Endodermal cell (in vitro differentiated cells): ENCODE measurements at regions not wholly inside any gene's neighbourhood (a gene's known extent, or its start where the extent isn't known, plus 50 kb on each side); places are given as distances from the start of the nearest gene placed in this dataset.

Source experiments
- DNase-seq: peaks from one replicate; pipeline ENCODE4 v3.0.0-alpha.2; 2017
- H3K27ac ChIP-seq: 2 replicates; pipeline ENCODE4 v1.5.1; 2013; ENCODE audit warnings: mild to moderate bottlenecking, low read depth, low read length, moderate library complexity
- H3K27me3 ChIP-seq: 2 replicates; pipeline ENCODE4 v1.6.1; 2013; ENCODE audit warnings: mild to moderate bottlenecking, low read length, moderate library complexity; ENCODE audit not compliant: insufficient read depth, control insufficient read depth, poor library complexity, severe bottlenecking
- H3K36me3 ChIP-seq: 2 replicates; pipeline ENCODE4 v1.7.0; 2013; ENCODE audit warnings: mild to moderate bottlenecking, low read length, moderate library complexity; ENCODE audit not compliant: control insufficient read depth, insufficient read depth
- H3K4me1 ChIP-seq: one replicate; pipeline ENCODE4 v1.7.0; 2013; ENCODE audit warnings: low read length; ENCODE audit not compliant: control insufficient read depth, insufficient read depth
- H3K4me3 ChIP-seq: 2 replicates; pipeline ENCODE4 v1.5.1; 2013; ENCODE audit warnings: mild to moderate bottlenecking, low read length, moderate library complexity
- H3K9ac ChIP-seq: 2 replicates; pipeline ENCODE4 v1.6.1; 2013; ENCODE audit warnings: mild to moderate bottlenecking, low read length, moderate library complexity; ENCODE audit not compliant: poor library complexity, severe bottlenecking; ENCODE audit errors: extremely low read depth
- H3K9me3 ChIP-seq: 2 replicates; pipeline ENCODE4 v1.6.1; 2013; ENCODE audit warnings: mild to moderate bottlenecking, low read length, moderate library complexity; ENCODE audit not compliant: control insufficient read depth
- H3K27ac Mint-ChIP-seq: 2 replicates; pipeline ENCODE4 v1.8.0; 2020; ENCODE audit warnings: mixed read lengths
- H3K27me3 Mint-ChIP-seq: 2 replicates; pipeline ENCODE4 v1.8.0; 2021; ENCODE audit warnings: mild to moderate bottlenecking, mixed read lengths; ENCODE audit not compliant: insufficient read depth
- H3K36me3 Mint-ChIP-seq: 2 replicates; pipeline ENCODE4 v1.8.0; 2020; ENCODE audit warnings: low read depth, mixed read lengths
- H3K4me1 Mint-ChIP-seq: 2 replicates; pipeline ENCODE4 v1.8.0; 2020; ENCODE audit warnings: mixed read lengths
- H3K4me3 Mint-ChIP-seq: 2 replicates; pipeline ENCODE4 v1.8.0; 2020; ENCODE audit warnings: mild to moderate bottlenecking, moderate library complexity, mixed read lengths
- H3K9me3 Mint-ChIP-seq: 2 replicates; pipeline ENCODE4 v1.8.0; 2020; ENCODE audit warnings: mild to moderate bottlenecking, mixed read lengths
- CTCF ChIP-seq: fragments of 200-600 bp; sonication (generic); conservative IDR thresholded peaks from 2 replicates; pipeline ENCODE4 v1.5.0; 2021; ENCODE audit warnings: antibody characterized with exemption, mild to moderate bottlenecking
- WGBS, 2 experiments: methylation state at CpG; one replicate each; pipeline versions ENCODE4 v1.1.5 to v1.1.7; 2013; ENCODE audit warnings: missing lambda C conversion rate in 2 of 2, mixed read lengths in 1 of 2; ENCODE audit not compliant: insufficient coverage in 1 of 2, insufficient read length in 1 of 2; 5-methylcytosine and 5-hydroxymethylcytosine counted together

GRCh38 chr13:73189776-73190175, 131.0 kb downstream of the KLF5 start:
- H3K9me3 Mint-ChIP-seq = peaks cover 3% of the 10 kb centered on the region
- H3K36me3 ChIP-seq = no peaks in the 10 kb centered on the region
- no peak overlapping the region for H3K9ac ChIP-seq
- no peaks in the 10 kb centered on the region for H3K36me3 Mint-ChIP-seq
- peak overlapping the region; percentile 3 for H3K4me3 Mint-ChIP-seq
- H3K4me1 Mint-ChIP-seq = peaks cover 25% of the 10 kb centered on the region
- H3K4me1 ChIP-seq = peaks cover 7% of the 10 kb centered on the region
- no peaks in the 10 kb centered on the region for H3K9me3 ChIP-seq
- WGBS, 2 experiments = 32 to 44% methylated on average over 7 to 8 of the region's 8 CpGs
- peak overlapping the region; percentile 23 for H3K27ac Mint-ChIP-seq
- H3K27me3 ChIP-seq = no peaks in the 10 kb centered on the region
- no peak for TF ChIP-seq CTCF
- peak overlapping the region; percentile 16 for H3K4me3 ChIP-seq
- peak; percentile 74 for DNase-seq
- H3K27me3 Mint-ChIP-seq = no peaks in the 10 kb centered on the region
- H3K27ac ChIP-seq = no peak overlapping the region

- 47% methylated on average over 2 of the region's 2 CpGs; no CpG with 5 or more reads in 1 of the 2 experiments for WGBS, 2 experiments
- H3K4me1 Mint-ChIP-seq = peaks cover 23% of the 10 kb centered on the region
- H3K9me3 Mint-ChIP-seq = peaks cover 3% of the 10 kb centered on the region
- Histone ChIP-seq H3K9ac (no peak overlapping the region), H3K27me3 (no peaks in the 10 kb centered on the region), H3K4me3 (peak overlapping the region; percentile 16), H3K4me1 (peaks cover 7% of the 10 kb centered on the region), H3K9me3 (no peaks in the 10 kb centered on the region), H3K27ac (no peak overlapping the region), H3K36me3 (no peaks in the 10 kb centered on the region)
- no peak for TF ChIP-seq CTCF
- DNase-seq = no peak
- no peaks in the 10 kb centered on the region for H3K36me3 Mint-ChIP-seq
- no peaks in the 10 kb centered on the region for H3K27me3 Mint-ChIP-seq
- H3K27ac Mint-ChIP-seq = peak overlapping the region; percentile 23
- peak overlapping the region; percentile 3 for H3K4me3 Mint-ChIP-seq
Measured at GRCh38 chr13:73189362-73189761, 130.6 kb downstream of the KLF5 start.

- Mint-ChIP-seq H3K4me1 (peaks cover 25% of the 10 kb centered on the region), H3K36me3 (no peaks in the 10 kb centered on the region), H3K9me3 (no peaks in the 10 kb centered on the region), H3K27ac (no peak overlapping the region), H3K27me3 (no peaks in the 10 kb centered on the region), H3K4me3 (no peak overlapping the region)
- H3K36me3 ChIP-seq = no peaks in the 10 kb centered on the region
- no peak for TF ChIP-seq CTCF
- H3K4me3 ChIP-seq = no peak overlapping the region
- H3K27ac ChIP-seq = no peak overlapping the region
- H3K4me1 ChIP-seq = peaks cover 7% of the 10 kb centered on the region
- no peaks in the 10 kb centered on the region for H3K27me3 ChIP-seq
- WGBS, 2 experiments = 93 to 97% methylated on average over 3 to 4 of the region's 4 CpGs
- no peak for DNase-seq
- H3K9me3 ChIP-seq = no peaks in the 10 kb centered on the region
- no peak overlapping the region for H3K9ac ChIP-seq
Measured at GRCh38 chr13:73187106-73187505, 128.3 kb downstream of the KLF5 start.
